NCI-H2107 treated with DMSO at 0.1 percent for 48 hours (cell line): ENCODE measurements at regions not wholly inside any gene's neighbourhood (a gene's known extent, or its start where the extent isn't known, plus 50 kb on each side); places are given as distances from the start of the nearest gene placed in this dataset.

Experiments used
- DNase-seq: peaks from one replicate; lab custom pipeline; 2025; ENCODE audit not compliant: unreplicated experiment; lab: John Stamatoyannopoulos, UW

DNA sequence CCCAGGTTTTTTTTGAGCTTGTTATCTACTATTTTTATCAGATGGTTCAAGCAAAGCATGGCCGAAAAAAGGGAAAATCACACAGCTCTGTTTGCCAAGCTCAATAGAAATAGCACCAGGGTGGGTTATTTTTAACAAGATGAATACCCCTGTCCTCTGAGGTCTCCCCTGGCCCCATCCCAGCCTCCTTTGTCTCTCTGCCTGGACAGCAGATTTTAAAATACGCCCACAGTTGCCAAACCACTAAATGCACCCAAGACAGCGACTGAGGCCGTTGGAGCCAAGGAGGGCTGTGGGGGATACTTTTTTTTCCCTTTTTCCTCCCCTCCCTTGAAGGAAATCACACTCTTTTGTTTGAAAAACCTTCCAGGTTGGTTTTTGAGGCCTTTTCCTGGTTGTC is 106.6 kb downstream of the VEGFA start:
- DNase-seq = no peak

- DNase-seq = no peak
Observed at GRCh38 chr6:43875849-43876572, 106.0 kb downstream of the VEGFA start.

- no peak for DNase-seq
Observed at GRCh38 chr6:43874814-43875590, 105.0 kb downstream of the VEGFA start.

- DNase-seq = peak; percentile 52
Observed at GRCh38 chr6:43873806-43874714, 104.0 kb downstream of the VEGFA start.

DNA sequence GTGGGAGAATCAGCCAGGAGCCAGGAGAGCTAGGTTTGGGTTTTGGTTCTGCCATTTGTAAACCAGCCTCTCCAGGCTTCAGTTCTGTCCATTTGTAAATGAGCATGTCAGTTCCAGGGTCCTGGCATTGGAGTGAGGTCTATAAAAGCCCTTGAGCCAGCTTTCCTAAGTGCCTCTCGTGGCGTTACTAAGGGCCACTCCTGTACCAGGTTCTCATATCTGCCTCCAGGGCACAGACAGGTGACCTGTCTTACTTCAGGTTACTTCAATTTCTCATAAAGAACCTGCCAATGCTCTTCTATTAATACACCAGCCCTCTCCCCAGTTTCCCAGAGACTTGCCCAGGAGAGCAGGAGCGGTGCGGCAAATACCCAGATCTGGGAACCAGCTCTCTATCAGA is 101.9 kb downstream of the VEGFA start:
- DNase-seq = no peak

DNA sequence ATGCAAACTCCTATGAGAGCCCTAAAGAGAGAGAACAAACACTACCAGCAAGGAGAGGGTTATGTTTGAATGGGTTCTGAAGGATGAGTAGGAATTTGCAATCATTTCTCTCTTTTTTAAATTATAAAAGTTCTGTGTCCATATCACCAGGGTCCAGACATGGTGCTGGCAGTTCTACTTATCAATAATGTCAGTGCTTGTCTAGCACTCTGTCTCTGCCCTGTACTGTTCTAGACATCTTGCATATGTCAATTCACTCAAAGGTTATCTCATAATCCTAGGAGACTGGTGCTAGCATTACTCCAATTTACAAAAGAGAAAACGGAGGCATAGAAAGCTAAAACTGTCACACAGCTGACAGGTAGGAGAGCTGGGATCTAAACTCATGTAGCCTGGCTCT is 101.3 kb downstream of the VEGFA start:
- DNase-seq = no peak

DNA sequence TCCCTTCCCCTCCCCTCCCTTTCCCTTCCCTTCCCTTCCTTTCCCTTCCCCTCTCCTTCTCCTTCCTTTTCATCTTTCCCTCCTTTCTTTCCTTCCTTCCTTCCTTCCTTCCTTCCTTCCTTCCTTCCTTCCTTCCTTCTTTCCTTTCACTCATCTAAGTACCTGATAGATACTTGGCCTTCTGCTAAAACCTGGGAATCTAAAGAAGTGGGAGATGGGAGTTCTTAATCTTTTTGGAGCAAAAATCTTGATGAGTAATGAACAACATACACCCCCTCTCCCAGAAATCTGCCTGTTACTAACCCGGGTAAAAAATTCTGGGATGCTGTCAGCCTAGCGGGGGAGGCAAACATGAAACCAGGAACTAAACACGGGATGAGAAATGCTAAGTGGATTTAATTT is 100.7 kb downstream of the VEGFA start:
- DNase-seq = no peak

DNA sequence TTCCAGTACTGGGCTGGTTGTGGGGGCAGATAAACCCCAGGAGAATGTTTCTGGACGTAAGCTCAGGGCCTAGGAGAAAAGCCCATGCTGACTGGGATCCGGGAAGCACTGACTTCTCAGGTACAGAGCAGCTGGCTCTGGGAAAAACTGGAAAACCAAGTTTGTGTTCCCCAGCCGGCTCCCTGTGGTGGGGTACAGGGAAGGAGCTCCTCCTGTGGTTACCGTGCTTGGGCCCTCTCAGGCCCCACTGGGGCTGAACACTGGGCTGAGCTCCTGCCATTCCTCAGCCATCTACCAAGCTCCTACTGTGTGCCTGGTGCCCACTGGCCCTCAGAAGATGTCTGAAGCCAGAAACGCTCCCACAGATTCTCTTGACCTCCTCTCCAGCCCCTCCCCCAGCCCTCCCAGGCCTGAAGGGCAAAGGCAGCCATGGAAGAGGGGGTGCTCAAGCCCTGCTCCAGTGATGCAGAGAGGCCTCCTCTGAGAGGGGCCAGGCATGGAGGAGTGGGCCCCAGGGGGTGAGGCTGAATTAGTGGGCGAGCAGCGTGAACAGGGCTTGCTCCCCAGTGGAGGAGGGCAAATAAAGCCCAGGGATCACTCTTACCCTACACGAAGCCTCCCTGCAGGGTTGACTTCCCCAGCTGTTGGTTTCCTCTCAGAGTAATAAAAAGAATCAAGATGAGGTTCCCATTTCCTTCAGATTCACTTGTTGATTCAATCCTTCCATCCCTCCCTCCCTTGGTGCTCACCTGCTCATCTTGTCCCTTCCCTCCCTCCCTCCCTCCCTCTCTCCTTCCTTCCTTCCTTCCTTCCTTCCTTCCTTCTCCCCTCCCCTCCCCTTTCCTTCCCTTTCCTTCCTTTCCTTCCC is 100.0 kb downstream of the VEGFA start:
- DNase-seq = no peak

- DNase-seq = no peak
Observed at GRCh38 chr6:43869079-43869710, 99.2 kb downstream of the VEGFA start.

GRCh38 chr6:43868467-43868866 is 98.5 kb downstream of the VEGFA start:
- no peak for DNase-seq

DNA sequence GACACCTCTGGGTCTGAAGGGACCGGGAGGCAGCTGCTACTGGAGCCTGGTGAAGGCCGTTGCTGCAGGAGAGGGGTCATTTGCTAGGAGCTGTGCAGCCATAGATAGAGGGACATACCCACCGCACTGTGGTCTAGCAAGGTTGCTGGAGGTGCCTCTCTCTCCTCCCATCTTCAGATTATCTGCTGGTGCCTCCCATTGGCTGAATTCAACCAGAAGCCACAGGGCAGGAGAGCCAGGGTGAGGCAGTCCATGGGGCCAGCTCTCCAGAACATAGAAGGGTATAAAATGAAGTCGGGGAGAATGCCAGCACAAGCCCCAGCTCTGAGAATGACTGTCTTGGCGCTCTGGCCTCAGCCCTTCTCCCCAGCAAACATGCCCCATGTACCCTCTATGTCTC is 98.0 kb downstream of the VEGFA start:
- DNase-seq = no peak

GRCh38 chr6:43867246-43867645 is 97.2 kb downstream of the VEGFA start:
- no peak for DNase-seq

DNA sequence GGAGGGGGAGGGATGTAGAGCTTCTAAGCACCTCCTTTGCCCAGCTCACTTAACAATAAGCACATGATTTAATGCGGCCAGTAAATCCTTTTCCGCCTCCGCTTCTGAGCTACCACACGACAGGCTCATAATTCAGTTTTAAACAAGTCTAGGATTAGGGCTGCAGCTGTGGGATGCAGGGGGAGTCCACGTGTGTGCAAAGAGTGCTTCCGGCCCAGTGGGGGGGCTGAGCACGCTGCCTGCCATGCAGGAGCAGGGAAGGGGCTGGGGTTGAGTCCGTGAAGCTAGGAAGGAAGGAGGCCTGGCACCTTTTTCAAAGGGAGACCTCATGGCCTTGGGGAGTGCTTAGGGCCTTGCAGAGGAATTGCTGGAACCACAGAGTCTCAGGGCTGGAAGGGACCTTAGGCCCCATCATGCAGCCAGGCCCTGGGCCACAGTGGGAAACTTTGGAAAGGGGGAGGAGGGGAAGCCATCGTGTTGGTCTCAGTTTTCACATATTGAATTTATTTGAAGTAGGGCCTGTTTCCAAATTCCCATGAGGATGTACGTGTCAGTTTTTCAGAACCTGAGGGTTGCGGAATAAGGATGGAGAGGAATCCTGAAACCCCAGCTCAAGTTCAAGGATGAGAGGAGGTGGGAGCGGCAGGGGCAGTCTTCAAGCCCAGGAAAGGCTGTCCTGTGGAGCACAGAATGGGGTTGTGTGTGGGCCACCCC is 96.1 kb downstream of the VEGFA start:
- no peak for DNase-seq

DNA sequence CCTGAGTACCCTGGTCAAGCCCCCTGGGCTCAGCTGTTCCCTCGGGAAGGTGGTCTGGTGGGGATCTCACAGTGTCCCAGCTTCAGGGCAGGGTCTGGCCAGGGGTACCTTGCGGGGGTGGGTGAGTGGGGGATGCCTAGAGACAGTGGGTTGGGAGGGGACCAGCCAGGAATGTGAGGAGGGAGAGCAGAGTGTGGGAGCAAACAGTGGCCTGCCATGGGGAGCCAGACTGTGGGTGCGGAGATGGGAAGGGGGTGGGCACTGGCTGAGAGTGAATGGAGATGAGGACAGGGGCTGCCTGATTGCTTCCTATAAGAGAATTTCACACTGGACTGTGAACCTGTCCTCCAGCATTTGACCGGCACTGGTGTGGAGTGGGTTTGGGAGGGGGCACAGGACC is 95.1 kb downstream of the VEGFA start:
- no peak for DNase-seq

- no peak for DNase-seq
Observed at GRCh38 chr6:43862925-43863324, 92.9 kb downstream of the VEGFA start.

DNA sequence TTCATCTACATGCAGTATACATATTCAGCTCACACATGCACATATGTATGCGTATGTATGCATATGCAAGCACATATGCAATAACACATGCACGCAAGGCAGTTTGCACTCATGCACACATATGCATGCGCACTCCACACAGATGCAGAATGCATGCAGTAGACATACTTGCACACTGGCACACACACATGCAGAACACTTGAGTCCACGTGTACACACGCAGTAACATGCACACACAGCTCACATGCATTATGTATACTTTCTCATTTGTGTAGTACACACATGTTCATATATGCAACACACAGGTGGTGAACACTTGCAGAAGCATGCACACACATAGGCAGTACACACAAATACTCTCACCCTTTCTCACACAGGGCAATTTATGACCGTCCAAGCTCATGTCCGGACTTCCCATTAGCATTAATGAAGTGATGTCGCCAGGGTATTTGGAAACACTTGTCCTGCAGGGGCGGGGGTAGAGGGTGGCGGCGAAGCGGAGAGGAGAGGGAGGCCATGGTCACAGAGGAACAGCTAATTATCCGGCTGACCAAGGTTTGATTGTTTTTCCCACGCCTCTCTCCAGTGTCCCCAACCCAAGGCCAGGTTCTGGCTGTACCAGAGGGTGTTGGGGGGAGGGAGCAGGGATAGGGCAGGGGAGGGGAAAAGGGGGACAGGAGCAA is 91.3 kb downstream of the VEGFA start:
- no peak for DNase-seq

GRCh38 chr6:43860285-43860684 is 90.3 kb downstream of the VEGFA start:
- peak; percentile 23 for DNase-seq

DNA sequence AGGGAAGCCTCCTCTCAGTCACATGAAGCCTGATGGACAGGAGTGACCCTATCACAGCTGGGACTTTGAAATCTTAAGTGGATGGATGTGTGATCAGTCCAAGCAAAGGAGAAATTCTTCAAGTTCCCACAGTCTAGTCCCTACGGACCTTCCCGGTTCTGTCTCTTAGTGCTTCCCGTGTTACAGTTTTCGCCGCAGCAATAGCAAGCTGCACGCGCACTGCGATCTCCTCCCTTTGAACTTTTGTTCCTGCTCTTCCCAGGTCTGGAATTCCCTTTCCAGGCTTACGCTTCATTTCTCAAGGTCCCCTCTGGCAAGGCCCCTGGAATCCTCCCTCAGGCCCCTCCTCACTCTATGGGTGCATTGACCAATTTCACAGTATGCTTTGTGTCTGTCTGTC is 89.2 kb downstream of the VEGFA start:
- DNase-seq = no peak
